GM12865 (cell line): ENCODE measurements at regions not wholly inside any gene's neighbourhood (a gene's known extent, or its start where the extent isn't known, plus 50 kb on each side); places are given as distances from the start of the nearest gene placed in this dataset.
"Not testable (repeated sequence)": the region's sequence is repeated elsewhere in the genome, so short reads cannot be mapped to it uniquely, and the experiment has no call there.

Source experiments
- DNase-seq: peaks from one replicate; pipeline ENCODE4 v3.0.0; 2010; ENCODE audit warnings: low read depth
- H3K4me3 ChIP-seq: 2 replicates; pipeline ENCODE4 v1.5.1; 2011; ENCODE audit warnings: mild to moderate bottlenecking, low read depth, low read length, control low read depth
- TF ChIP-seq, protein P1 (sequence below): IDR thresholded peaks from 2 replicates; pipeline ENCODE4 v1.5.1; 2011; ENCODE audit warnings: low read length, control low read depth, low read depth, inconsistent platforms; ENCODE audit not compliant: insufficient read depth; ENCODE audit errors: missing control alignments

DNA sequence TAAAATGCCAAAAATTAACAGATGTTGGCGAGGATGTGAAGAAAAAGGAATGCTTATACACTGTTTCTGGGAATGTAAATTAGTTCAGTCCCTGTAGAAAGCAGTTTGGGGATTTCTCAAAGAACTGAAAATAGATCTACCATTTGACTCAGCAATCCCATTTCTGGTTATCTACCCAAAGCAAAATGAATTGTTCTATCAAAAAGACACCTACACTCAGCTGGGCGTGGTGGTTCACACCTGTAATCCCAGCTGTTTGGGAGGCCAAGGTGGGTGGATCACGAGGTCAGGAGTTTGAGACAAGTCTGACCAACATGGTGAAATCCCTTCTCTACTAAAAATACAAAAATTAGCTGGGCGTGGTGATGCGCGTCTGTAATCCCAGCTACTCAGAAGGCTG lies 279.3 kb upstream of the PDE3A start:
- DNase-seq: peak; percentile 28
- TF ChIP-seq, protein P1, sequence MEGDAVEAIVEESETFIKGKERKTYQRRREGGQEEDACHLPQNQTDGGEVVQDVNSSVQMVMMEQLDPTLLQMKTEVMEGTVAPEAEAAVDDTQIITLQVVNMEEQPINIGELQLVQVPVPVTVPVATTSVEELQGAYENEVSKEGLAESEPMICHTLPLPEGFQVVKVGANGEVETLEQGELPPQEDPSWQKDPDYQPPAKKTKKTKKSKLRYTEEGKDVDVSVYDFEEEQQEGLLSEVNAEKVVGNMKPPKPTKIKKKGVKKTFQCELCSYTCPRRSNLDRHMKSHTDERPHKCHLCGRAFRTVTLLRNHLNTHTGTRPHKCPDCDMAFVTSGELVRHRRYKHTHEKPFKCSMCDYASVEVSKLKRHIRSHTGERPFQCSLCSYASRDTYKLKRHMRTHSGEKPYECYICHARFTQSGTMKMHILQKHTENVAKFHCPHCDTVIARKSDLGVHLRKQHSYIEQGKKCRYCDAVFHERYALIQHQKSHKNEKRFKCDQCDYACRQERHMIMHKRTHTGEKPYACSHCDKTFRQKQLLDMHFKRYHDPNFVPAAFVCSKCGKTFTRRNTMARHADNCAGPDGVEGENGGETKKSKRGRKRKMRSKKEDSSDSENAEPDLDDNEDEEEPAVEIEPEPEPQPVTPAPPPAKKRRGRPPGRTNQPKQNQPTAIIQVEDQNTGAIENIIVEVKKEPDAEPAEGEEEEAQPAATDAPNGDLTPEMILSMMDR: no peak
- no peak overlapping the region for H3K4me3 ChIP-seq

GRCh38 chr12:20093190-20093810 lies 275.0 kb upstream of the PDE3A start:
- not testable (repeated sequence) for DNase-seq, H3K4me3 ChIP-seq

DNA sequence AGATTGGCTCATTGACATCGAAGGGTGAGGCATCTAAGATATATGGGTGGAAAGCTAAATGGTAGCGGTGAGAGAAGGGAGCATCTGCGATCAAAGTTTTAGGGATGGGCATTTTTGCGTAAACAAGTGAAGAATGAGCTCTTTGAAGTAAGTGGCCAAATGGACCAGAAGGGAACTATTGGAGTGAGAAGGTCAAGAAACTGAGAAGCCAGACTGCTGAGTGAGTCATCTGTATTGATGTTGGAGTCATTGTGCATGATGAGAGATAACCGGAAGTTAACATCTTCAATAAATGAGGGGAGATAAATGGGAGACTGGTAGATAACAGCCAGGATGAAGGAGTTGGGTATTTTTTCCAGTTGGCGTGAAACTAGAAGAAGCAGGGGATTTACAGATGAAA lies 271.9 kb upstream of the PDE3A start:
- no peak for DNase-seq
- H3K4me3 ChIP-seq: no peak overlapping the region
- TF ChIP-seq, protein P1: no peak

DNA sequence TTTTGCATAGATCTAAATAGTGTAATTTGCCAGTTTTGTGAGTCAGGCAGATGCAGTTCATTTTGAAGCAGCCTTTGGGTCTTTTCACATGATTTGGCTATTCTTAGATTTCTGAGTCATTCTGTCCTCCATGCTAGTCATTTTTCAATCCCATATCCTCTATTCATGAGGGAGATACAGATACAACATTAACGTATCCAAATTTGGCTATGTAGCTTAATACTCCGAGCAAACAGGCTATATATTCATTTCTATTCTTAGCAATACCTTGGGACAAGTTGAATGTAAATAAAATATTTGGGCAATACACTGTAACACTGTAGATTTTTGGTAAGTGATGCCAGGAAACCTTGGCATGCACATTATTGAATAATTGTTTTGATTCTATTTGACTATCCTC lies 270.7 kb upstream of the PDE3A start:
- TF ChIP-seq, protein P1: no peak
- H3K4me3 ChIP-seq: no peak overlapping the region
- peak; percentile 55 for DNase-seq

- H3K4me3 ChIP-seq: no peak overlapping the region
- TF ChIP-seq, protein P1: no peak
- DNase-seq: no peak
Observed at GRCh38 chr12:20099395-20100183, 268.7 kb upstream of the PDE3A start.

DNA sequence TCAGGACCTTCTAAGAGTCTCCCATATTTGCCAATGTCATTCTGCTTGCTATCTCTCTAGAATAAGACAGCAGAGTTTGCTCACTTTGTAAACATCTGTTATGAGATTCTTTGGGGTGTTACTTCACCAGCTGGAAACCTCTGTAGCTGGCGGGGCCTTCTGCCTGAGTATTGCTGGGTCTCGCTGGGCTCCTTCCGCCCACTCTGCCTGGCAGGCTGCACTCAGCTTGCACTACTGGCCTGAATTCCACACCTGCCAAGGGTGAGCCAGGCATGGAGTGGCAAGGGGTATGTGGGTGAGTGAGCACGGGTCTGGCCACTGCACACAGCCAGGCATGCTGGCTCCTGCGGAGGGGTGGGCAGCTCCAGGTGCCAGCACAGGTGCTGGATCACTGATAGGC lies 267.3 kb upstream of the PDE3A start:
- no peak for DNase-seq
- TF ChIP-seq, protein P1: no peak
- no peak overlapping the region for H3K4me3 ChIP-seq

DNA sequence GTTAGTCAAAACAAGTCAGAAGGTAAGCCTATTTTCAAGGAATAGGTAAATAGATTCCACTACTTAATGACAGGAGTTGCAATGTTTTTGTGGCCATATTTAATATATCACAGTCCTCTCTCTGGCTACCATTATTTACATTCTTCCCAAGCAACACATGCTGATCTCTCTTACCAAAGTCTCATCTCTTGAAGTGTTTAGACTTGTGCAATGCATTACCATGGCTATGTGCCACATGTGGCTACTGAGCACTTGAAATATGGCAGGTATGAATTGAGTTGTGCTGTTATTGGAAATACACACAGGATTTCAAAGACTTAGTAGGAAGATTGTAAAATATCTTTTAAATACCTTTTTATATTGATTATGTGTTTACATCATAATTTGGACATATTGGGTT lies 262.4 kb upstream of the PDE3A start:
- DNase-seq: no peak
- TF ChIP-seq, protein P1: no peak
- H3K4me3 ChIP-seq: no peak overlapping the region
